Activated naive CD8-positive, alpha-beta T cell treated with anti-CD3 and anti-CD28 coated beads for 36 hours (primary cell): ENCODE measurements at regions not wholly inside any gene's neighbourhood (a gene's known extent, or its start where the extent isn't known, plus 50 kb on each side); places are given as distances from the start of the nearest gene placed in this dataset.
A peak's percentile ranks its signal among the peaks of the same experiment; 100 is the strongest.

Experiments used
- DNase-seq: peaks from one replicate; pipeline ENCODE4 v3.0.0; 2021
- H3K27ac Mint-ChIP-seq: one replicate; pipeline ENCODE4 v1.8.0; 2022; ENCODE audit warnings: mild to moderate bottlenecking, moderate library complexity, mixed read lengths
- H3K27me3 Mint-ChIP-seq: one replicate; pipeline ENCODE4 v1.8.0; 2022; ENCODE audit warnings: mild to moderate bottlenecking, mixed read lengths
- H3K36me3 Mint-ChIP-seq: one replicate; pipeline ENCODE4 v1.8.0; 2021; ENCODE audit warnings: mild to moderate bottlenecking, mixed read lengths
- H3K4me1 Mint-ChIP-seq: one replicate; pipeline ENCODE4 v1.8.0; 2021; ENCODE audit warnings: mixed read lengths
- H3K4me3 Mint-ChIP-seq: one replicate; pipeline ENCODE4 v1.8.0; 2022; ENCODE audit warnings: mild to moderate bottlenecking, moderate library complexity, mixed read lengths
- H3K9me3 Mint-ChIP-seq: one replicate; pipeline ENCODE4 v1.8.0; 2022; ENCODE audit warnings: mixed read lengths

DNA sequence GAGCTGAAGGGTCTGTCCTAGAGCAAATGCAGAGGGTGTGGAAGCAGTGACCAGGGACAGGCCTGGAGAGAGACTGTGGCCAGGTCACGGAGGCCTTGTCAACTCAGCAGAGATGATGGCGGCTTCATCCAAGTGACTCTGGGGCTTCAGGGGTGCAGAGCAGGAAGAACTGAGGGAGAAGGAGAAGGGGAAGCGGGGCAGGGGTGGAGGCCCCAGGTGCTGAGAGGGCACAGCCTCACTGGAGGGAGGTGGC lies 299.1 kb downstream of the ZNF536 start:
- Mint-ChIP-seq H3K4me3 (no peak overlapping the region), H3K4me1 (no peaks in the 10 kb centered on the region), H3K36me3 (no peaks in the 10 kb centered on the region), H3K9me3 (no peaks in the 10 kb centered on the region), H3K27ac (no peak overlapping the region), H3K27me3 (peaks cover 36% of the 10 kb centered on the region)
- DNase-seq = no peak

DNA sequence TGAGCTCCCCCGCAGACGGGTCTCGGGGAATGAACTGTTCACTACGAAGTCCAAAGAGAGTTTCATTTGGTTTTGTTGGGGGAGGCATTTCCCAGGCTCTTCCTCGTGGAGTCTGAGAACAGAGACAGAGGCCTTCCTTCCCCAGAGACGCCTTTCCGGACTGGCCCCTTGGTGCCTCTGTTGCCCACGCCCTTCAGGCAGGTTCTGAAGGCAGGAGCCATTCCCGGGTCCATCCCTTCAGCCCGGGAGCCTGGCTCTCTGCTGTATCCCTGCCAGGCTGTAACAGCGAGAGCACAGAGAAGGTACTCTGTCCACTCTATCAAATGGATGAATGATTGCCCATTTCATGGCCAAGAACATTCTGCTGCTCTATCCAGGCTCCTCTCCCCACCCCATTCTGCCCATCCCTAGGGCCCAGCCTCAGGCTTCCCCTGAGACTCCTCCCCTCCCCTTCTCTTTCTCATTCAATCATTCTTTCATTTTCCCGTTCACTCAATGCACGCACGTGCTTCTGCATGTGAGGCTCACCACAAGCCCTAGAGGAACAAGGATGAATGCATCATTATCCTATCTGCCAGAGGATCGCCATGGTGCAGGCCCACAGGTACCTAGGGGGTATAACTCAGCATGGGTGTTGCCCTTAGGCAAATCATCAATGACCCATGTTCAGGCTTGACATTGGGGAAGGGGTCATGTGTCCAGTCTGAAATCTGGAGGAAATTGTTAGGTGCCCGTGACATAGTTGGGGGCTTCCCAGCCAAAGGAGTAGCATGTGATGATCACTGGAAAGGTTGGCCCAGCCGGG lies 298.6 kb downstream of the ZNF536 start:
- Mint-ChIP-seq H3K27ac (no peak overlapping the region), H3K36me3 (no peaks in the 10 kb centered on the region), H3K4me3 (no peak overlapping the region), H3K4me1 (no peaks in the 10 kb centered on the region), H3K9me3 (no peaks in the 10 kb centered on the region), H3K27me3 (peaks cover 39% of the 10 kb centered on the region)
- no peak for DNase-seq

GRCh38 chr19:30670011-30670329 lies 297.8 kb downstream of the ZNF536 start:
- H3K27ac Mint-ChIP-seq = no peak overlapping the region
- no peak overlapping the region for H3K4me3 Mint-ChIP-seq
- H3K4me1 Mint-ChIP-seq = no peaks in the 10 kb centered on the region
- DNase-seq = no peak
- H3K36me3 Mint-ChIP-seq = no peaks in the 10 kb centered on the region
- no peaks in the 10 kb centered on the region for H3K9me3 Mint-ChIP-seq
- H3K27me3 Mint-ChIP-seq = peaks cover 42% of the 10 kb centered on the region

DNA sequence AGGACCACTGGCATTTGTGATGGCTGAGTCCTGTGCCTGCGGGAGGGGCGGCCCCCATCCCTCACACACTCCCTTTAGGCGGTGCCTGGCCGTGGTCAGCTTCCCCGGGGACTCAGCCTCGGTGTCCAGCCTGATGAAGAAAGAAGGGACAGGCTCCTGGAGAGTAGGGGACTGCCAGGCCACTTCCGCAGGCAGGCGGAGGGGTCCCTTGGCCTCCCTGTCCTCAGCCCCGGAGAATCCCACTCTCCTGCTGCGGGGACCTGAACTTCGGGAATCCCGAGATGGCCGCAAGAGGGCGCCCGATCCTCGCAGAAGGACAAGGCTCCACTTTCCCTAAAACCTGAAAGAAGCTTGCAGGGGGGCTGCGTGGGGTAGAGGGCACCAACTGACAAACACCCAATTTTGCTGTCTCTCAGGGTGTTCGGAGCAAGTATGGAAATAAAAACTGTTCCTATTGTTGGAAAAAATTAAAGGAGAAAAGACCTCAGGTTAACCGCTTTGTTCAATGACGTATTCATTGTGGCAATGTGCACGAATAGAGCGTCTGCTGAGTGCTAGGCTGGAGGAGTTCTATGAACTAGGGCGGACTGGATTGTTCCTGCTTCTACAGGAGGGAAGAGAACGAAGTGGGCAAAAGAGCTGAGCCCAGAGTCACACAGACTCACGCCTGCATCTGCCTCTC lies 297.3 kb downstream of the ZNF536 start:
- Mint-ChIP-seq H3K27me3 (peaks cover 42% of the 10 kb centered on the region), H3K9me3 (no peaks in the 10 kb centered on the region), H3K36me3 (no peaks in the 10 kb centered on the region), H3K27ac (no peak overlapping the region), H3K4me3 (no peak overlapping the region), H3K4me1 (no peaks in the 10 kb centered on the region)
- peak; percentile 32 for DNase-seq

- Mint-ChIP-seq H3K27me3 (peaks cover 45% of the 10 kb centered on the region), H3K27ac (no peak overlapping the region), H3K36me3 (no peaks in the 10 kb centered on the region), H3K4me1 (no peaks in the 10 kb centered on the region), H3K4me3 (no peak overlapping the region), H3K9me3 (no peaks in the 10 kb centered on the region)
- no peak for DNase-seq
Measured at GRCh38 chr19:30668521-30669155, 296.5 kb downstream of the ZNF536 start.

DNA sequence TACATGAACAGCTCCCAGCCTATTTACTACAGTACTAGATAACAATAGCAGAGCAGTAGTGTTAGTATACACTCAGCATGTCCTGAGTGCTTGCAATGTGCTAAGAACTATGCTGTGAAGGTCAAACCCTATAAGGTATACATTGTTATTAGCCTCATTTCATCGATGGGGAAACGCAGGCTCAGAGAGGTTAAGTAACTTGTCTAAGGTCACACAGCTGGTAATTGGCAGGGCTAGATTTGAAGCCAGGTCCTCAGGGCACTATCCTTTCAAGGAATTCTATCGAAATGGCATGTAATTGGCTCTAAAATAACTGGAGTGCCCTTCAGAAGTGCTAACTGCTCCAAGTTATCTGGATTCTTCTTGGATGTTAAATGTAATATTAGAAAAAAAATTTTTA lies 295.6 kb downstream of the ZNF536 start:
- no peaks in the 10 kb centered on the region for H3K9me3 Mint-ChIP-seq
- H3K27me3 Mint-ChIP-seq = peaks cover 45% of the 10 kb centered on the region
- no peak overlapping the region for H3K27ac Mint-ChIP-seq
- H3K4me1 Mint-ChIP-seq = no peaks in the 10 kb centered on the region
- no peak overlapping the region for H3K4me3 Mint-ChIP-seq
- no peaks in the 10 kb centered on the region for H3K36me3 Mint-ChIP-seq
- DNase-seq = no peak

GRCh38 chr19:30667227-30667626 lies 295.0 kb downstream of the ZNF536 start:
- Mint-ChIP-seq H3K27ac (no peak overlapping the region), H3K36me3 (no peaks in the 10 kb centered on the region), H3K4me3 (no peak overlapping the region), H3K27me3 (peaks cover 46% of the 10 kb centered on the region), H3K4me1 (no peaks in the 10 kb centered on the region), H3K9me3 (no peaks in the 10 kb centered on the region)
- no peak for DNase-seq

DNA sequence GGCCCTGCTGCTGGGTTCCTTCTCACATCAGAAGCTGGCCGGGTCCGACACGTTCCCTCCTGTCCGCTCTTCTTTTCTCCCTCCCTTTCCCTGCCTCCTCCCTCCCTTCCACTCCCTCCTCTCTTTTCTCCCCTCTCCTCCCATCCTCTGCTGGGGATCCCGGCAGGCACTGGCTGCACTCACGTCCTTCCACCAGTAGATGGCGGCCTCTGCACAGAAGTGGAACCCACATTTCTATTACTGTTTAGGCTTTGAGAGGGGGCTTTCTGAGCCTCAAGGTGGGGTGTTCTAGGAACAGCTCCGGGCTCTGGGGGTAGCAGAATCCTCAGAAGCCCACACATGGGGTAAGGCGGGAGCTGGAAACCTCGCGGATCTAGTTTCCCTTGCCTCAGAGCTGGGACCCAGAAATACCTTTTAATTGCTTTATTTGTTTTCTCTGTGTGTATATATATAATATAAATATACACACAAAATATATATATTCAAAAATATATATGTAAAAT lies 294.2 kb downstream of the ZNF536 start:
- Mint-ChIP-seq H3K27me3 (peaks cover 49% of the 10 kb centered on the region), H3K36me3 (no peaks in the 10 kb centered on the region), H3K4me3 (no peak overlapping the region), H3K27ac (no peak overlapping the region), H3K9me3 (no peaks in the 10 kb centered on the region), H3K4me1 (no peaks in the 10 kb centered on the region)
- peak; percentile 23 for DNase-seq

DNA sequence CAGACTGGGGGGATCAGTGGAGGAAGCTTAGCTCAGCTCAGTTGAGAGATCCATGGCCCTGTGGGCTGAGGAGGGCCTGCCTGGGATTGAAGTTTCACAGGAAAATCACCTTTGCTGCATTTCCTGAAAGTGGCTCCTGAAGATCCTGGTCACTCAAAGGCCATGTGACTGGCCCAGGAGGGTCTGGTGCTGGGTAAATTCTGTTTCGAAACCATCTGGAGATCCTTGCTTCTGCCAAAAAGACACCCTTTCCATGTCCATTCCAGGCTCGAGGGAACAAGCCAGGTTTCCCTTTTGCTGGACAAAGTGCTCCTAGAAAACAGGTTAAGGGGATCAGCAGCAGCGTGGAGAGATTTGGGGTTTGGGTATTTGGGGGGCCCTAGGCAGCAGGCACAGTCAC lies 293.3 kb downstream of the ZNF536 start:
- Mint-ChIP-seq H3K4me3 (no peak overlapping the region), H3K9me3 (no peaks in the 10 kb centered on the region), H3K27me3 (peaks cover 40% of the 10 kb centered on the region), H3K27ac (no peak overlapping the region), H3K36me3 (no peaks in the 10 kb centered on the region), H3K4me1 (no peaks in the 10 kb centered on the region)
- DNase-seq = no peak

DNA sequence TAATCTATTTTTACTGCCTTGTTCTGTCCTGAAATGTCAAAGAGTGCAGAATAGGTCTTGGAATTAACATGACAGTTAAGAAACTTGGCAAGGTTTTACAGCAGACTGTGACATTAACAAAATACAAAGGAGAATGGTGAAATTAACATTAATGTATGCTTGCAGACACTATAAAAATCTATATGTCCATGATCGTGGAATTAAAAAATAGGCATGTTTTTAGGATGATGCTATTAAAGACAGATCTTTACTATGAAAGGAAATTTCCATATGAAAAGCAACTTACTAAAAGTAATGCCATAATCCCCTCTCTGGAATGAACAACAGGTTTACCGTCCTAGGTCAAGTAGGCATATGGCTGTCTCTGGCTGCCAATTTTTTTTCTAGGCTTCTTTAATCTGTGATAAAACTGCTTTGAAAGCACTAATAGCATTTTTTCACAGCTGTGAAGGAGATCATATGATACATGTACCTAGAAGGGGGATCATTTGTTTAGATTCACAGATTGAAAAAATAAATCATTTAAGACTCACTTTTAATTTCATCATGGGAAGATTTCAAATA lies 291.5 kb downstream of the ZNF536 start:
- Mint-ChIP-seq H3K4me3 (no peak overlapping the region), H3K27ac (no peak overlapping the region), H3K9me3 (peaks cover 1% of the 10 kb centered on the region), H3K4me1 (no peaks in the 10 kb centered on the region), H3K27me3 (peaks cover 26% of the 10 kb centered on the region), H3K36me3 (no peaks in the 10 kb centered on the region)
- DNase-seq = no peak

DNA sequence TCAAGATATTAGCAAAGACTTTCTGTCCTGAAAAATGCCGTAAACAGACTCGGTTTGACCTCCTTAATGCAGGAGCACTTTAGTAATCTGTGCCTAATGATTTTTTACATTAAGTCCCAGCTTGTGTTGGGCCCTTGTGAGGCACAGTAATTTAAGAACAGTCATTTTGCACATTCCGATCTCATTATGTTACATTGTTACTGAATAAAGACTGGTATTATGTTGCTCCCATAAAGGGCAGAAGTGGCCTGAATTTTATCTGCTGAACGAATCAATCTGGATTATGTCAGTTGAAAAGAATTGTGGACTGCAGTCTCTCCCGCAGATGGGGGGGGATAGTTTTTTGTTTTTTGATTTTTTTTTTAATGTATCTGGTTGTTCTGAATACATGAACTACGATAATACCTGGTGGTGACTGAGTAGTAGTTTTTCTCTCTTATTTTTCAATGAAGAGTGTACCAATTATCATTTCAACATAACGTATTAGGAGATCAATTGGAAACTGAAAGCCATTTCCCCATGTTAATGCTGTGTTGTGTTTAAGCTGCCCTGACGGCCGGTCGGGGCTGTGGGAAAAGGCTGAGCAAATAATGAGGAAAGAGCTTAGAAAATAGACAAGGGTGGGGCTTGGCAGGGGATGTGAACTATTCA lies 290.2 kb downstream of the ZNF536 start:
- Mint-ChIP-seq H3K4me1 (no peaks in the 10 kb centered on the region), H3K4me3 (no peak overlapping the region), H3K36me3 (no peaks in the 10 kb centered on the region), H3K9me3 (peaks cover 1% of the 10 kb centered on the region), H3K27ac (no peak overlapping the region), H3K27me3 (peaks cover 20% of the 10 kb centered on the region)
- DNase-seq = no peak

GRCh38 chr19:30659638-30660037 lies 287.5 kb downstream of the ZNF536 start:
- Mint-ChIP-seq H3K4me1 (no peaks in the 10 kb centered on the region), H3K9me3 (peaks cover 1% of the 10 kb centered on the region), H3K4me3 (no peak overlapping the region), H3K27me3 (peaks cover 13% of the 10 kb centered on the region), H3K36me3 (no peaks in the 10 kb centered on the region), H3K27ac (no peak overlapping the region)
- DNase-seq = no peak

GRCh38 chr19:30656520-30657100 lies 284.4 kb downstream of the ZNF536 start:
- Mint-ChIP-seq H3K4me3 (no peak overlapping the region), H3K27ac (no peak overlapping the region), H3K4me1 (no peaks in the 10 kb centered on the region), H3K36me3 (no peaks in the 10 kb centered on the region), H3K9me3 (peaks cover 1% of the 10 kb centered on the region), H3K27me3 (no peaks in the 10 kb centered on the region)
- no peak for DNase-seq

DNA sequence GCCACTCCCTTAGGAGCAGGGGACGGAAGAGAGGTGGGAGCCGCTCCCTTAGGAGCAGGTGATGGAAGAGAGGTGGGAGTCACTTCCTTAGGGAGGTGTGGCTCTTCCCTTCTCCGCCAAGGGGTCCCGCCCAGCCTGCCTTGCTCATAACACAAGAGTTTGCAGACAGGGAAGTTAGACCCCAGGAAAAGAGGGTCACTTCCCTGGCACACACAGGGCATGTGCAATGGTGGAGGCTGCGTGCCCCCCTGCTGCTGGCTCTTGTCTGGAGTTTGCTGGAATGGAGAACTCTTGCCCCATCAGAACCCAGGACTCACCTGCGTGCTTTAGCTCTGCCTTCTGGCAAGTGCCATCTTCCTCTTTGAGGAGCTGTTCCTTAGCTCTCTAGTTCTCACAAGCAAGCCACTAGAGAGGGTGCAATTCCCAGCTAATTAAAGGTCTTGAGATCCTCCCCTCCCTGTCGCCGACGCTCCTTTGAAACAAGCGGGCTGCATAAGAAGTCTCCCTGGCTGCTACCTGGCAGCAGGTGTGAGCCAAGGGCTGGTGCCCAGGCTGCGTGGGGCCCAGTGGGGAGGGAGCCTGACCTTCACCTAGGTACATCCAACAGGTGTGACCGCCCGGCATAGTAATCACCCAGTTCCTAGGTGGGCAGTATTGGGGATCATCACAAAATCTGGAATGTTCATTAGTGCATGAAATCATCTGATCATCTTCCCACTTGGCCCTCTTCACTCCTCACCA lies 281.6 kb downstream of the ZNF536 start:
- H3K27me3 Mint-ChIP-seq = peaks cover 15% of the 10 kb centered on the region

More for the DNA sequence above, 281.6 kb downstream of the ZNF536 start:
- no peaks in the 10 kb centered on the region for H3K4me1 Mint-ChIP-seq
- H3K9me3 Mint-ChIP-seq = no peaks in the 10 kb centered on the region
- H3K4me3 Mint-ChIP-seq = no peak overlapping the region
- no peak for DNase-seq
- no peak overlapping the region for H3K27ac Mint-ChIP-seq
- no peaks in the 10 kb centered on the region for H3K36me3 Mint-ChIP-seq
